ENCODE measurements at regions not wholly inside any gene's neighbourhood (a gene's known extent, or its start where the extent isn't known, plus 50 kb on each side); places are given as distances from the start of the nearest gene placed in this dataset.
"Not testable (repeated sequence)": the region's sequence is repeated elsewhere in the genome, so short reads cannot be mapped to it uniquely, and the experiment has no call there.

- TF ChIP-seq POLR2A (IDR thresholded peaks at IDR 0.05); CTCF (IDR thresholded peaks at IDR 0.05); POLR2AphosphoS5 (IDR thresholded peaks at IDR 0.05; ENCODE audit: insufficient read depth in 1 of 2, low read depth in 1 of 2): not testable (repeated sequence)
These were observed 55.0 kb upstream of the PLGLB2 start for GRCh38 chr2:87692914-87693313.
